ENCODE measurements at regions not wholly inside any gene's neighbourhood (a gene's known extent, or its start where the extent isn't known, plus 50 kb on each side); places are given as distances from the start of the nearest gene placed in this dataset.
"Not testable (repeated sequence)": the region's sequence is repeated elsewhere in the genome, so short reads cannot be mapped to it uniquely, and the experiment has no call there.

DNA sequence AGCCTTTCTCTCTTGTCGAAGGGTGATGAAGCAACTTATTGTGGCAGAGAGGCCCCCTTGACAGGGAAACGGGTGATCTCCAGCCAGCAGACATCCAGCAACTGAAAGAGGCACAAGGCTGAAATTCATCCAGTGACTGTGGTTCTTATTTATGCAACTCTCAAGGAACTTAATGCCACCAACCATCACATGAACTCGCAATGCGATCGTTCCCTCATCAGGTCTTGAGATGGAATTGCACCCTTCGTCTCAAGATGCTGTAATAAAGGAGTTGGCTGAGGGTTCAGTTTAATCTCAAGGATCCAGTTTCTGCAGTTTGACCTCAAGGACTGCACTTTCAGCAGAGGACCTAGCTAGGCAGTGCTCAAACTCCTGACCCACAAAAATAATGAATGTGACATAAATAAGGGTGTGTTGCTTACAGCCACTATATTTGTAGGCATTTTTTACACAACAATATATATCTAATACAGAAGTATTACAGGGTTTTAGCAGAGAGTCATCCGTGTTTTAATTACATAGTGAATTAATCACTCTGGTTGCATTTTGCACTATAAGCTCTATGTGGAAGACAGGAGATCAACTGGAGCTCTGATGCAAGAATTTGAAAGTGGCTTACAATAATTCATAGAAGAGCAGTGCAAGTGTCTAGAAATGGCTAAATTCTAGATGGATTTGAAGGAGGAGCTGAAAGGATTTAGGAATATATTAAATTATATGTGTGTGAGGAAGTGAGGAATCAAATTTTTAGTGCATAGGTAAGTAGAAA is 957.8 kb upstream of the CTNND2 start:
- no peak overlapping the region for H2BK5ac ChIP-seq (ENCODE audit: insufficient read length, low read length)

DNA sequence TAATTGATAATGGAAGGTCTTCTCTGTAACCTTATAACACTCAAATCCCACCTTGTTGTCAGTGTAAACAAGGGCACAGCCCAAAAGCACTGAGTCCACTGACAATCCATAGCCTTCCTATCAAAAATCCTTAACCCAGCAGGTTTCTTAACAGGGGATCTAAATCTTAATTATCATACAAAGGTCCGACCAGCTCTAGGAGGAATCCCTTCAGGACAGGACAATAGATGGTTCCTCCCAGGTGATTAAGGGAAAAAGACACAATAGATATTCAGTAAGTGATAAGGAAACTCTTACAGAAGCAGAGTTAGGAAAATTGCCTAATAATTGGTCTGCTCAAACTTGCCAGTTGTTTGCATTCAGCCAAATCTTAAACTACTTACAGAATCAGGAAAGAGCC is 951.9 kb upstream of the CTNND2 start:
- H3K23me2 ChIP-seq (ENCODE audit: insufficient read length, low read depth, low read length, poor library complexity, severe bottlenecking); H3K4me2 ChIP-seq (ENCODE audit: insufficient read depth, insufficient read length, low read length); H3K9ac ChIP-seq (ENCODE audit: extremely low read depth, insufficient read length, low read length); H3K27me3 Mint-ChIP-seq (ENCODE audit: low read depth); H3K18ac ChIP-seq (ENCODE audit: insufficient read length, low read depth, low read length); H2AFZ ChIP-seq (ENCODE audit: low read length); H2BK12ac ChIP-seq (ENCODE audit: insufficient read length, low read depth, low read length); H2BK15ac ChIP-seq (ENCODE audit: low read depth, low read length); H3K23ac ChIP-seq (ENCODE audit: insufficient read length, low read depth, low read length); H3K4me1 ChIP-seq (ENCODE audit: insufficient read depth, low read length); H4K8ac ChIP-seq (replicated peaks; ENCODE audit: insufficient read length, low read depth, low read length); H4K20me1 ChIP-seq (ENCODE audit: control insufficient read depth, insufficient read depth, insufficient read length); H3K9me3 ChIP-seq (ENCODE audit: control insufficient read depth, low read depth, low read length); H3K79me2 ChIP-seq (ENCODE audit: insufficient read depth, low read length); H3K56ac ChIP-seq (ENCODE audit: insufficient read length, low read depth, low read length); H4K91ac ChIP-seq (ENCODE audit: insufficient read length, low read depth, low read length); H3T11ph ChIP-seq (ENCODE audit: low read length); H2BK20ac ChIP-seq (ENCODE audit: low read depth, low read length, poor library complexity, severe bottlenecking); H3K4ac ChIP-seq (ENCODE audit: low read depth, low read length); H3K79me1 ChIP-seq (ENCODE audit: insufficient read depth, low read depth, low read length, poor library complexity, severe bottlenecking); H3K4me3 Mint-ChIP-seq; DNase-seq; H2AK5ac ChIP-seq (ENCODE audit: insufficient read length, low read length); H4K5ac ChIP-seq (ENCODE audit: insufficient read length, low read depth, low read length); H2BK5ac ChIP-seq (ENCODE audit: insufficient read length, low read length); H3K27me3 ChIP-seq (ENCODE audit: insufficient read depth, low read length); H3K14ac ChIP-seq (ENCODE audit: insufficient read depth, low read length); H3K27ac ChIP-seq (ENCODE audit: insufficient read length, low read depth, low read length); H2BK120ac ChIP-seq (ENCODE audit: low read depth, low read length, poor library complexity, severe bottlenecking): not testable (repeated sequence)
- H3K4me1 Mint-ChIP-seq = peaks cover 20 to 24% of the 10 kb centered on the region in 2 experiments
- peaks cover 10% of the 10 kb centered on the region in 2 experiments; a peak in 4 of 5 replicates for H3K9me3 Mint-ChIP-seq
- H3K27ac Mint-ChIP-seq = 0 out of 7 replicates have a peak overlapping the region, but pooled peaks of 1 of the 3 experiments have one; percentile 46
- no CpG with 5 or more reads among the region's 1 CpG for WGBS (ENCODE audit: extremely low coverage, insufficient read length, low lambda C conversion rate)
- peaks cover 8 to 33% (median 15%) of the 10 kb centered on the region in 3 experiments; a peak in 6 of 7 replicates for H3K36me3 Mint-ChIP-seq (ENCODE audit: insufficient read depth in 1 of 3, low read depth in 3 of 3)

More for the DNA sequence above, 957.8 kb upstream of the CTNND2 start:
- Mint-ChIP-seq H3K4me3 (no peak overlapping the region), H3K36me3 (ENCODE audit: insufficient read depth in 1 of 3, low read depth in 3 of 3) (peaks cover 4 to 24% (median 15%) of the 10 kb centered on the region in 3 experiments; a peak in 6 of 7 replicates), H3K4me1 (peaks cover 20 to 21% of the 10 kb centered on the region in 2 experiments), H3K27me3 (ENCODE audit: low read depth) (no peaks in the 10 kb centered on the region), H3K27ac (peak overlapping the region in 2 of 3 experiments; percentile 13 to 62; a peak in 2 of 7 replicates), H3K9me3 (peaks cover 6% of the 10 kb centered on the region in 2 experiments; a peak in 3 of 5 replicates)
- Histone ChIP-seq H3K4ac (ENCODE audit: low read depth, low read length) (no peak overlapping the region), H4K5ac (ENCODE audit: insufficient read length, low read depth, low read length) (no peak overlapping the region), H3K18ac (ENCODE audit: insufficient read length, low read depth, low read length) (no peak overlapping the region), H3K14ac (ENCODE audit: insufficient read depth, low read length) (no peak overlapping the region), H4K8ac (replicated peaks; ENCODE audit: insufficient read length, low read depth, low read length) (no peak overlapping the region), H3K9me3 (ENCODE audit: control insufficient read depth, low read depth, low read length) (no peaks in the 10 kb centered on the region), H3K56ac (ENCODE audit: insufficient read length, low read depth, low read length) (no peak overlapping the region), H3K23me2 (ENCODE audit: insufficient read length, low read depth, low read length, poor library complexity, severe bottlenecking) (no peaks in the 10 kb centered on the region), H2BK12ac (ENCODE audit: insufficient read length, low read depth, low read length) (no peak overlapping the region), H3K27ac (ENCODE audit: insufficient read length, low read depth, low read length) (no peak overlapping the region), H4K20me1 (ENCODE audit: control insufficient read depth, insufficient read depth, insufficient read length) (no peaks in the 10 kb centered on the region), H3T11ph (ENCODE audit: low read length) (no peak overlapping the region), H3K79me2 (ENCODE audit: insufficient read depth, low read length) (no peaks in the 10 kb centered on the region), H4K91ac (ENCODE audit: insufficient read length, low read depth, low read length) (no peak overlapping the region), H2AFZ (ENCODE audit: low read length) (no peak overlapping the region), H2AK5ac (ENCODE audit: insufficient read length, low read length) (no peak overlapping the region), H3K27me3 (ENCODE audit: insufficient read depth, low read length) (no peaks in the 10 kb centered on the region), H3K4me2 (ENCODE audit: insufficient read depth, insufficient read length, low read length) (no peak overlapping the region), H2BK20ac (ENCODE audit: low read depth, low read length, poor library complexity, severe bottlenecking) (no peak overlapping the region), H3K4me1 (ENCODE audit: insufficient read depth, low read length) (peaks cover 2% of the 10 kb centered on the region; the same call in 1 of the 2 replicates), H2BK15ac (ENCODE audit: low read depth, low read length) (no peak overlapping the region), H3K23ac (ENCODE audit: insufficient read length, low read depth, low read length) (no peak overlapping the region), H3K79me1 (ENCODE audit: insufficient read depth, low read depth, low read length, poor library complexity, severe bottlenecking) (no peaks in the 10 kb centered on the region), H2BK120ac (ENCODE audit: low read depth, low read length, poor library complexity, severe bottlenecking) (no peak overlapping the region), H3K9ac (ENCODE audit: extremely low read depth, insufficient read length, low read length) (no peak overlapping the region)
- TF ChIP-seq, protein P1, sequence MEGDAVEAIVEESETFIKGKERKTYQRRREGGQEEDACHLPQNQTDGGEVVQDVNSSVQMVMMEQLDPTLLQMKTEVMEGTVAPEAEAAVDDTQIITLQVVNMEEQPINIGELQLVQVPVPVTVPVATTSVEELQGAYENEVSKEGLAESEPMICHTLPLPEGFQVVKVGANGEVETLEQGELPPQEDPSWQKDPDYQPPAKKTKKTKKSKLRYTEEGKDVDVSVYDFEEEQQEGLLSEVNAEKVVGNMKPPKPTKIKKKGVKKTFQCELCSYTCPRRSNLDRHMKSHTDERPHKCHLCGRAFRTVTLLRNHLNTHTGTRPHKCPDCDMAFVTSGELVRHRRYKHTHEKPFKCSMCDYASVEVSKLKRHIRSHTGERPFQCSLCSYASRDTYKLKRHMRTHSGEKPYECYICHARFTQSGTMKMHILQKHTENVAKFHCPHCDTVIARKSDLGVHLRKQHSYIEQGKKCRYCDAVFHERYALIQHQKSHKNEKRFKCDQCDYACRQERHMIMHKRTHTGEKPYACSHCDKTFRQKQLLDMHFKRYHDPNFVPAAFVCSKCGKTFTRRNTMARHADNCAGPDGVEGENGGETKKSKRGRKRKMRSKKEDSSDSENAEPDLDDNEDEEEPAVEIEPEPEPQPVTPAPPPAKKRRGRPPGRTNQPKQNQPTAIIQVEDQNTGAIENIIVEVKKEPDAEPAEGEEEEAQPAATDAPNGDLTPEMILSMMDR (conservative IDR thresholded peaks at IDR 0.05) = peak; percentile 40
- DNase-seq = no peak
- WGBS (ENCODE audit: extremely low coverage, insufficient read length, low lambda C conversion rate) = no CpG with 5 or more reads among the region's 7 CpGs
